Osteocyte (in vitro differentiated cells): ENCODE measurements at regions not wholly inside any gene's neighbourhood (a gene's known extent, or its start where the extent isn't known, plus 50 kb on each side); places are given as distances from the start of the nearest gene placed in this dataset.
A peak's percentile ranks its signal among the peaks of the same experiment; 100 is the strongest.

Experiments
- DNase-seq: peaks from one replicate; pipeline ENCODE4 v3.0.0; 2021; ENCODE audit warnings: mixed read lengths; ENCODE audit not compliant: unreplicated experiment; ENCODE audit errors: extremely low spot score
- H3K27ac Mint-ChIP-seq: one replicate; pipeline ENCODE4 v1.8.0; 2021; ENCODE audit warnings: mild to moderate bottlenecking, mixed read lengths; ENCODE audit not compliant: unreplicated experiment
- H3K27me3 Mint-ChIP-seq: one replicate; pipeline ENCODE4 v1.8.0; 2021; ENCODE audit warnings: mixed read lengths; ENCODE audit not compliant: unreplicated experiment
- H3K36me3 Mint-ChIP-seq: one replicate; pipeline ENCODE4 v1.8.0; 2021; ENCODE audit warnings: mixed read lengths; ENCODE audit not compliant: unreplicated experiment
- H3K4me1 Mint-ChIP-seq: one replicate; pipeline ENCODE4 v1.8.0; 2021; ENCODE audit warnings: mixed read lengths; ENCODE audit not compliant: unreplicated experiment
- H3K4me3 Mint-ChIP-seq: one replicate; pipeline ENCODE4 v1.8.0; 2021; ENCODE audit warnings: mild to moderate bottlenecking, moderate library complexity, mixed read lengths; ENCODE audit not compliant: unreplicated experiment
- H3K9me3 Mint-ChIP-seq: one replicate; pipeline ENCODE4 v1.8.0; 2021; ENCODE audit warnings: mixed read lengths; ENCODE audit not compliant: unreplicated experiment
- CTCF ChIP-seq: fragments of 200-600 bp; sonication (generic); IDR thresholded peaks from 2 replicates; pipeline ENCODE4 v1.5.0; 2021; ENCODE audit warnings: antibody characterized with exemption, mild to moderate bottlenecking, moderate library complexity

DNA sequence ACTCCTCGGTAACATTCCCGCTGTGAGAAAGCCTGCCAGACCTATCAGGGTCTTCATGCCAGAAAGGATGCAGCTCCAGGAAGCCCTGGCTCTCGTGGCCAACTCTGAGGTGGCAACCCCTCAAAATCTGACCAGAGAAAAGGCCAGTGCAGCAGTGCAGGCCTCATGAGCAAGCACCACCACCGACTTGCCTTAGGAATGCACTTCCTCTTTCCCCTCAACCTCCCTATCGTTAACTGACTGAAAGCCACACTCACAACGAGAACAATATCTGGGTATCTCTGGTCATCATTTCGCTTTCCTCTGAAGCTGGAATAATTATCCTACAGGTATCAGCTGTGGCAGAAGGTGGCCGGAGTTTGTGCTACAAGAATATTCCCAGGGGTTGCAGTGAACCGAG, 101.4 kb upstream of the POU3F3 start:
- TF ChIP-seq CTCF: no peak
- H3K9me3 Mint-ChIP-seq: no peaks in the 10 kb centered on the region
- peaks cover 16% of the 10 kb centered on the region for H3K4me1 Mint-ChIP-seq
- H3K27me3 Mint-ChIP-seq: peaks cover 6% of the 10 kb centered on the region
- DNase-seq: no peak
- H3K27ac Mint-ChIP-seq: no peak overlapping the region
- H3K4me3 Mint-ChIP-seq: no peak overlapping the region
- no peaks in the 10 kb centered on the region for H3K36me3 Mint-ChIP-seq

DNA sequence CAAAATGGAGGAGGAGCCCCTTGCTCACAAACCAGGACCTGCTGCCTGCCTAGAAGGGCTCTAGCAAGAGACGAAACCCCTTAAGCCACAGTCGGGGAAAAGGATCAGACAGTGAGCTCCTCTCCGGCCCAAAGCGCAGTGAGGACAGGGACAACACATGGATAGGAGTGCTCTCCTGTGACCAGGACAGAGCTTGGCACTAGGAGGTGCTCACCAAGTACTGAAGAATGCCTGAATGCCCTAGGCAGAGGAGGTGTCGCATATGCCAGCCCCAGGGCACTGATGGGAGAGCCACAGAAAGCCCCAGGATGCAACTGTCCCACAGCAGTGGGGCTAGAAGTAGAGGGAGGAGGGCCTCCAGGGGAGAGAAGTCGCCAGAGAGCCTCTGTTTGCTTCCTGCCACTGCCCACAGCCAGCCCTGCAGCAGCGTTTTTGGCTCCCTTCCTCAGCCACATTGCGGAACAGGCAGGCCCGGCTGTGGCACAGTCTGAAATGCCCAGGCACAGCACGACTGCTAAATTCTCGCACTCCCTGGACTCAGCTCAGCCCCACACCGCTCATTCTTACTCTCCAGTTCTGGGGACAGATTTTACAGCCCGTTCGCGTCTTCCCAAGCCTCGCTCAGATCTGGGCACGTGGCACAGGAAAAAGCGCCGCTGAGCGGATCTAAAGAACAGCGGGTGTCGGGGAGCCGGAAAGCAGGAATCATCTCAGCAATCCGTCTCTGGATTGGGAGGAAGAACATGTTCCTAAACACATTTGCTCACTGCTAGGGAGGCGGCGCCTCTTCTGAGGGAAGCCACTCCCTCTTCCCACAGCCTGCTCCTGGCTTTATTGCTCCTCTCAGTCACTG, 98.7 kb upstream of the POU3F3 start:
- H3K27me3 Mint-ChIP-seq: no peaks in the 10 kb centered on the region
- no peaks in the 10 kb centered on the region for H3K36me3 Mint-ChIP-seq
- no peak for TF ChIP-seq CTCF
- peak overlapping the region; percentile 1 for H3K27ac Mint-ChIP-seq
- H3K9me3 Mint-ChIP-seq: no peaks in the 10 kb centered on the region
- no peak for DNase-seq
- H3K4me1 Mint-ChIP-seq: peaks cover 40% of the 10 kb centered on the region
- no peak overlapping the region for H3K4me3 Mint-ChIP-seq

GRCh38 chr2:104756118-104756517, 97.8 kb upstream of the POU3F3 start:
- Mint-ChIP-seq H3K27ac (no peak overlapping the region), H3K36me3 (no peaks in the 10 kb centered on the region), H3K4me1 (peaks cover 40% of the 10 kb centered on the region), H3K9me3 (no peaks in the 10 kb centered on the region), H3K4me3 (no peak overlapping the region), H3K27me3 (no peaks in the 10 kb centered on the region)
- no peak for TF ChIP-seq CTCF
- DNase-seq: no peak

- DNase-seq: no peak
- Mint-ChIP-seq H3K4me3 (no peak overlapping the region), H3K9me3 (no peaks in the 10 kb centered on the region), H3K27me3 (no peaks in the 10 kb centered on the region), H3K4me1 (peaks cover 40% of the 10 kb centered on the region), H3K36me3 (no peaks in the 10 kb centered on the region), H3K27ac (no peak overlapping the region)
- TF ChIP-seq CTCF: no peak
Measured at GRCh38 chr2:104757056-104757455, 96.9 kb upstream of the POU3F3 start.

GRCh38 chr2:104758199-104758620, 95.7 kb upstream of the POU3F3 start:
- no peaks in the 10 kb centered on the region for H3K36me3 Mint-ChIP-seq
- peaks cover 40% of the 10 kb centered on the region for H3K4me1 Mint-ChIP-seq
- peak; percentile 12 for TF ChIP-seq CTCF
- peak; percentile 86 for DNase-seq
- H3K4me3 Mint-ChIP-seq: peak overlapping the region; percentile 34
- peak overlapping the region; percentile 88 for H3K27ac Mint-ChIP-seq
- H3K27me3 Mint-ChIP-seq: no peaks in the 10 kb centered on the region
- no peaks in the 10 kb centered on the region for H3K9me3 Mint-ChIP-seq
